Pancreas (tissue), 10 donors: ENCODE measurements at regions not wholly inside any gene's neighbourhood (a gene's known extent, or its start where the extent isn't known, plus 50 kb on each side); places are given as distances from the start of the nearest gene placed in this dataset.

Experiments
- ATAC-seq, 4 donors: fragments of 200-7000 bp; cut with Tn5 transposase; one replicate each; pipeline versions ENCODE4 v1.8.0 to v1.9.1; 2020; ENCODE audit warnings: mild to moderate bottlenecking in 4 of 4, moderate library complexity in 4 of 4
- DNase-seq, 6 donors: peaks; one replicate each; pipeline ENCODE4 v3.0.0-alpha.2; 2020
- FAIRE-seq: peaks from 2 replicates; lab custom pipeline; 2012; peaks lifted over from hg19 to GRCh38; lab: Jason Lieb, UNC
- H3K27ac ChIP-seq, 4 donors: fragments of 200-600 bp; sonication (generic); 1 replicate in 3 of 4; 2 replicates in 1 of 4; pipeline versions ENCODE4 v1.5.0 to v1.8.0; 2020
- H3K27me3 ChIP-seq, 4 donors: fragments of 200-600 bp; one replicate each; pipeline ENCODE4 v1.8.0; 2021
- H3K36me3 ChIP-seq, 3 donors: fragments of 200-600 bp; sonication (generic) in 1 of 3; one replicate each; pipeline versions ENCODE4 v1.5.0 to v1.8.0; 2020 to 2021
- H3K4me1 ChIP-seq, 3 donors: fragments of 200-600 bp; one replicate each; pipeline ENCODE4 v1.8.0; 2021
- H3K4me3 ChIP-seq, 4 donors: fragments of 200-600 bp; sonication (generic) in 2 of 4; one replicate each; pipeline versions ENCODE4 v1.5.0 to v1.8.0; 2020 to 2021
- H3K9me3 ChIP-seq, 4 donors: fragments of 200-600 bp; one replicate each; pipeline ENCODE4 v1.8.0; 2021
- CTCF ChIP-seq, 4 donors: fragments of 200-600 bp; sonication (generic) in 3 of 4; IDR thresholded peaks; one replicate each; pipeline versions ENCODE4 v1.5.0 to v1.8.0; 2021; ENCODE audit warnings: antibody characterized with exemption in 4 of 4
- WGBS, 2 donors: extraction: QIAGEN DNeasy Blood & Tissue Kit; methylation state at CpG; one replicate each; pipeline ENCODE4 v1.1.7; 2013; 5-methylcytosine and 5-hydroxymethylcytosine counted together
- intact Hi-C, 3 donors: fragments of 100-400 bp; cut with DNase I; formaldehyde crosslinking; loops; one replicate each; pipeline versions ENCODE4 v1.11.1 to v1.14.2; 2022
- donor health status: healthy with polysubstance abuse.
- donor health status: DM: no; HTN: no; CAD: no; lungs with moderate emphysema.
- donor health status: DM: no; HTN: no; CAD: no.
- donor health status: control.
- donor health status: control.
- donor health status: Bipolar disorder and iron deficiency.
- donor health status: DM: yes; HTN: yes; CAD: no.
- donor health status: DM: no; HTN: no; CAD: no.
- donor health status: DM: no; HTN: no; CAD: no.
- donor health status: DM: yes; HTN: yes; CAD: no.

- H3K9me3 ChIP-seq: no peaks in the 10 kb centered on the region
- no peaks in the 10 kb centered on the region for H3K4me1 ChIP-seq
- 69 to 82% methylated on average over 21 of the region's 21 CpGs for WGBS, 2 donors
- ATAC-seq: no peak
- H3K27ac ChIP-seq: no peak overlapping the region
- intact Hi-C loops: no loop called here
- DNase-seq: no peak
- peaks cover 0 to 5% (median 0%) of the 10 kb centered on the region in 4 donors for H3K27me3 ChIP-seq
- TF ChIP-seq CTCF (IDR thresholded peaks at IDR 0.05): no peak
- H3K4me3 ChIP-seq: no peak overlapping the region
- H3K36me3 ChIP-seq: no peaks in the 10 kb centered on the region
- FAIRE-seq: no peak
Measured at GRCh38 chr2:2692599-2693389, 361.7 kb upstream of the MYT1L start.

DNA sequence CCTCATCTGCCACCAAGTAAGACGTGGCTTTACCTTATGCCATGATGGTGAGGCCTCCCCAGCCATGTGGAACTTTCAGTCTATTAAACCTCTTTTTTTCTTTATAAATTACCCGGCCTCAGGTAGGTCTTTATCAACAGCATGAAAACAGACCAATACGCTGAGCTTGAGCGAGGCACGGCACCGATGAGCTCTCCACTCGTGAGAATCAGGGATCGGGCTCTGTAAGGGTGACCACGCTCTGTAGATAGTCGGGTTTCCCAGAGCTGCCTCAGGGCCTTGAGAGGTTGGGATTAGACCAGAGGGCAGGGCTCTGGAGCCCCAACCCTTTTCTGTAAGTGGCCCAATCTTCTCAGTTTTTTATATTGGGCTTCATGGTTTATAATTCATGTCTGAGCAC is 360.3 kb upstream of the MYT1L start:
- no peak for TF ChIP-seq CTCF (IDR thresholded peaks at IDR 0.05)
- ATAC-seq: no peak
- DNase-seq: no peak
- H3K9me3 ChIP-seq: no peaks in the 10 kb centered on the region
- FAIRE-seq: no peak
- H3K4me1 ChIP-seq: no peaks in the 10 kb centered on the region
- H3K4me3 ChIP-seq: no peak overlapping the region
- intact Hi-C loops: no loop called here
- 77 to 83% methylated on average over 10 of the region's 10 CpGs for WGBS, 2 donors
- H3K36me3 ChIP-seq: no peaks in the 10 kb centered on the region
- H3K27ac ChIP-seq: no peak overlapping the region
- H3K27me3 ChIP-seq: peaks cover 0 to 5% (median 0%) of the 10 kb centered on the region in 4 donors

DNA sequence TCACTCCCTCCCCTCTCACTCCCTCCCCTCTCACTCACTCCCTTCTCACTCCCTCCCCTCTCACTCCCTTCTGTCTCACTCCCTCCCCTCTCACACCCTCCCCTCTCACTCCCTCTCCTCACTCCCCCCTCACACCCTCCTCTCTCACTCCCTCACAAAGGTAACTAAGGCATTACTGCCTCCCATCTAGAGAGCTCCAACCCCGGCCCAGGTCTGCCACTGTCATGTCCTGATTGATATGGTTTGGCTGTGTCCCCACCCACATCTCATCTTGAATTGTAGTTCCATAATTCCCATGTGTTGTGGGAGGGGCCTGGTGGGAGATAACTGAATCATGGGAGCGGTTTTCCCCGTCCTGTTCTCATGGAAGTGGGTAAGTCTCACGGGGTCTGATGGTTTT is 359.9 kb upstream of the MYT1L start:
- Histone ChIP-seq H3K4me3 (no peak overlapping the region), H3K4me1 (no peaks in the 10 kb centered on the region), H3K9me3 (no peaks in the 10 kb centered on the region), H3K36me3 (no peaks in the 10 kb centered on the region), H3K27me3 (peaks cover 0 to 5% (median 0%) of the 10 kb centered on the region in 4 donors), H3K27ac (no peak overlapping the region)
- no peak for TF ChIP-seq CTCF (IDR thresholded peaks at IDR 0.05)
- WGBS, 2 donors: 50 to 60% methylated on average over 4 of the region's 4 CpGs
- DNase-seq (no peak), ATAC-seq (no peak), FAIRE-seq (no peak)
- intact Hi-C loops: no loop called here

DNA sequence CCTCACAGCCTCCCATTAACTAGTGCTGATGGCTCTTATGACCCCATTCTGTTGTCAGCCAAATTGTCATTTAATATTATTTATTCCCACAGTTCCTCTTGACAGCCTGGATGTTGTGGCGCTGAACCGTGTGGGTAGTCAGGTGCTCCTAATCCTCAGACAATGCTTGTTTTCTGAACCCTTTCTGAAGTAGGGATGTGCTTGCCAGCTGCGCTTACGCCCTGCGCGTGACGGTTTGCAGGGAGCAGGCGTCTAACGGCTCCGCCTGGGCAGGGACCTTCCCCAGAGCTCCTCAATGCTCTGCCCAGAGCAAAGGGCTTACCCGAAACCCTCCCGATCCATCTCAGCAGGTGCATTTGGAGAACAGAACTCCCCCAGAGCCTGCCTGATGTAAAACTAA is 358.2 kb upstream of the MYT1L start:
- no peaks in the 10 kb centered on the region for H3K4me1 ChIP-seq
- no peaks in the 10 kb centered on the region for H3K9me3 ChIP-seq
- H3K27me3 ChIP-seq: peaks cover 0 to 5% (median 0%) of the 10 kb centered on the region in 4 donors
- H3K36me3 ChIP-seq: no peaks in the 10 kb centered on the region
- no peak for FAIRE-seq
- no peak for TF ChIP-seq CTCF (IDR thresholded peaks at IDR 0.05)
- ATAC-seq: no peak
- intact Hi-C loops: no loop called here
- H3K4me3 ChIP-seq: no peak overlapping the region
- 79 to 83% methylated on average over 12 of the region's 12 CpGs for WGBS, 2 donors
- no peak for DNase-seq
- no peak overlapping the region for H3K27ac ChIP-seq

DNA sequence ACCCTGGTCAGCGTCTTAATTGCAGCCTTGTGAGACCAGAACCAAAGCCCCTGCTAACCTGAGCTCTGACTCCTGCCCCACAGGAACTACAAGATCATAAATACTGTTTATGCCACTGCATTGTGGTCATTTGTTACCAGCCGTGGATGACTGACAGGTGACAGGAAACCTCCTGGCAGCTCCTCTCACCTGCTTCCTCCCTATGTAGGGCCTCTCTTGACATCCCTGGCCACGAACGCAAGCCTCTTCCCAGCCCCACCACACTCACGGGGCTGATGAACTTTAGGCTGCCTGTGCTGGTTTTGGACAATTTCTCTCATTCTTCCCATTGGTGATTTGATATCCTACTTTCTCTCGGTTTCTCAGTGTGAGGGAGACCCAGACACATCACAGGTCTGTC is 357.2 kb upstream of the MYT1L start:
- intact Hi-C loops: no loop called here
- no peaks in the 10 kb centered on the region for H3K36me3 ChIP-seq
- no peak for ATAC-seq
- no peak overlapping the region for H3K4me3 ChIP-seq
- no peaks in the 10 kb centered on the region for H3K4me1 ChIP-seq
- WGBS, 2 donors: 53 to 58% methylated on average over 6 of the region's 6 CpGs
- no peak overlapping the region for H3K27ac ChIP-seq
- FAIRE-seq: no peak
- TF ChIP-seq CTCF (IDR thresholded peaks at IDR 0.05): no peak
- H3K9me3 ChIP-seq: no peaks in the 10 kb centered on the region
- no peaks in the 10 kb centered on the region for H3K27me3 ChIP-seq
- DNase-seq: no peak
